ENCODE measurements at regions not wholly inside any gene's neighbourhood (a gene's known extent, or its start where the extent isn't known, plus 50 kb on each side); places are given as distances from the start of the nearest gene placed in this dataset.

- TF ChIP-seq CTCF (IDR thresholded peaks at IDR 0.05; ENCODE audit: control extremely low read depth, extremely low read depth, low read depth, missing control alignments): no peak
- no peak for DNase-seq (ENCODE audit: extremely low spot score)
- POLR2A ChIA-PET: no interaction called here
- CTCF ChIA-PET: no interaction called here
These were observed 545.1 kb upstream of the GJE1 start for GRCh38 chr6:141587482-141588266.

GRCh38 chr6:141580988-141581552 is 551.7 kb upstream of the GJE1 start:
- TF ChIP-seq CTCF (IDR thresholded peaks at IDR 0.05; ENCODE audit: control extremely low read depth, extremely low read depth, low read depth, missing control alignments): no peak
- DNase-seq (ENCODE audit: extremely low spot score): no peak
- ChIA-PET CTCF (interaction anchor here (1.2 to 1.4 kb wide), 3 partner anchors 11 to 368 kb away, joined by 3 read pairs; no protein-coding TSS in a partner anchor), POLR2A (no interaction called here)

- no peak for TF ChIP-seq CTCF (IDR thresholded peaks at IDR 0.05; ENCODE audit: control extremely low read depth, extremely low read depth, low read depth, missing control alignments)
- ChIA-PET POLR2A (no interaction called here), CTCF (interaction anchor here (1.2 to 1.4 kb wide), 3 partner anchors 12 to 367 kb away, joined by 3 read pairs; no protein-coding TSS in a partner anchor)
These were observed 552.6 kb upstream of the GJE1 start for GRCh38 chr6:141580131-141580530.

GRCh38 chr6:141576751-141577150 is 556.0 kb upstream of the GJE1 start:
- CTCF ChIA-PET: no interaction called here
- POLR2A ChIA-PET: no interaction called here
- no peak for TF ChIP-seq CTCF (IDR thresholded peaks at IDR 0.05; ENCODE audit: control extremely low read depth, extremely low read depth, low read depth, missing control alignments)
- no peak for DNase-seq (ENCODE audit: extremely low spot score)

More at GRCh38 chr6:141580131-141580530, 552.6 kb upstream of the GJE1 start:
- no peak for DNase-seq (ENCODE audit: extremely low spot score)

- POLR2A ChIA-PET: no interaction called here
- CTCF ChIA-PET: interaction anchor here (0.6 to 2.7 kb wide), 13 partner anchors 10 to 1659 kb away, joined by 3 to 12 read pairs (median 3); no protein-coding TSS in a partner anchor
These were observed 569.6 kb upstream of the GJE1 start for GRCh38 chr6:141562851-141563763.

More at GRCh38 chr6:141562851-141563763, 569.6 kb upstream of the GJE1 start:
- DNase-seq (ENCODE audit: extremely low spot score): peak; percentile 56
- peak; percentile 77 for TF ChIP-seq CTCF (IDR thresholded peaks at IDR 0.05; ENCODE audit: control extremely low read depth, extremely low read depth, low read depth, missing control alignments)
